ENCODE measurements at regions not wholly inside any gene's neighbourhood (a gene's known extent, or its start where the extent isn't known, plus 50 kb on each side); places are given as distances from the start of the nearest gene placed in this dataset.
A peak's percentile ranks its signal among the peaks of the same experiment; 100 is the strongest.

DNA sequence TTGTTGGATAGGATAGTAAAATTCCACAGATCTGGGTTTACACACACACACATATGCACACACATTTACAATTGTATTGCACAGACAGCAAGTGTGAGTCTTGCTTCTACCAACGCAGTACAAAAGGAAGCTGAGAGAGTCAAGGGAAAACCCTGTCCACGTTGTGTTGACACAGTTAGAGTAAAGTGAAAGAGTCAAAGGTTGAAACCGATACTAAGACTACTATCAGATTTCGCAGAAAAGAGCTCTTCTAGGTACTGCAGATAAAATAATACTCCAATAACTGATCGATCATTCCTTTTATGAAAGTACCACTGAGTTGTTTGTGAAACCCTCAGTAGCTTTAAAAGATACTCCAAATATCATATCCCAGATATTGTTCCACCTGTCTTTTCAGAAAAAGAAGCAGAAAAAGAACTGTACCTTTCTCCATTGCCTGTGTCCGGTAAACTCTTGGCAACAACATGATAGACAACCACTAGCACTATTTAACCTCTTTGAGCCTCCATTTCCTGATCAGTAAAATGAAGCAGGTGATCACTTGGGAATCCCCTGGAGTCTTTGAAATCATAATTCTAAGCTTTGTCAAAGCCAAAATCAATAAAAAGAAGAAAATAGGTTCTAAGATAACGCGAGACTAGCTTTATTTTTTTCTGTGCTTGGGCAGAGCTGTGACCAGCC, 224.6 kb upstream of the FOXN3 start:
- peak; percentile 65 for DNase-seq (ENCODE audit: low read depth)
- no peak for TF ChIP-seq CTCF (IDR thresholded peaks at IDR 0.05; ENCODE audit: low read depth, low read length, missing control alignments)
- H3K4me3 ChIP-seq (ENCODE audit: low read depth, low read length) = peak overlapping the region; percentile 31; the same call in 1 of the 2 replicates

- DNase-seq (ENCODE audit: low read depth) = no peak
- H3K4me3 ChIP-seq (ENCODE audit: low read depth, low read length) = no peak overlapping the region
- no peak for TF ChIP-seq CTCF (IDR thresholded peaks at IDR 0.05; ENCODE audit: low read depth, low read length, missing control alignments)
Measured at GRCh38 chr14:89640141-89640540, 223.1 kb upstream of the FOXN3 start.

DNA sequence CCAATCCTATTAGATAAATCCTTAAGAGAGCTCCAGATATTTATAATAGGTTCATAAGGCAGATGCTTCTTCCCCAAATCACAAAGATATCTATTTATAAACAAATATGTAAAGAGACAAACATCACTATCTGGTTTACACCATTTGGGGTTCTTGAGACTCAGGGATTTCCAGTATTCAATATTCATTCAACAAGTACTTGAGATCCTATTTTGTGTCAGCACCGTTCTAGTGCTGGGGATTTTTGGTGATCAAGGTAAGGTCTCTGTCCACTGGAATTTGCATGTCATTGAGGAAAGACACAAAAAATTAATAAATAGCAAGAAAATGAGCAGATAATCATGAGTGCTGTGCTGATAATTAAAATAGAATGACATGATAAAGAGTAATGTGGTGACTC, 222.7 kb upstream of the FOXN3 start:
- DNase-seq (ENCODE audit: low read depth) = no peak
- no peak for TF ChIP-seq CTCF (IDR thresholded peaks at IDR 0.05; ENCODE audit: low read depth, low read length, missing control alignments)

GRCh38 chr14:89638891-89639290, 221.9 kb upstream of the FOXN3 start:
- no peak for DNase-seq (ENCODE audit: low read depth)
- H3K4me3 ChIP-seq (ENCODE audit: low read depth, low read length) = no peak overlapping the region
- no peak for TF ChIP-seq CTCF (IDR thresholded peaks at IDR 0.05; ENCODE audit: low read depth, low read length, missing control alignments)

More for the DNA sequence above, 222.7 kb upstream of the FOXN3 start:
- H3K4me3 ChIP-seq (ENCODE audit: low read depth, low read length) = no peak overlapping the region

- no peak overlapping the region for H3K4me3 ChIP-seq (ENCODE audit: low read depth, low read length)
- TF ChIP-seq CTCF (IDR thresholded peaks at IDR 0.05; ENCODE audit: low read depth, low read length, missing control alignments) = no peak
- no peak for DNase-seq (ENCODE audit: low read depth)
Measured at GRCh38 chr14:89637581-89637980, 220.5 kb upstream of the FOXN3 start.

GRCh38 chr14:89635615-89636014, 218.6 kb upstream of the FOXN3 start:
- DNase-seq (ENCODE audit: low read depth) = no peak
- TF ChIP-seq CTCF (IDR thresholded peaks at IDR 0.05; ENCODE audit: low read depth, low read length, missing control alignments) = no peak

GRCh38 chr14:89634037-89634436, 217.0 kb upstream of the FOXN3 start:
- H3K4me3 ChIP-seq (ENCODE audit: low read depth, low read length) = no peak overlapping the region
- DNase-seq (ENCODE audit: low read depth) = no peak
- no peak for TF ChIP-seq CTCF (IDR thresholded peaks at IDR 0.05; ENCODE audit: low read depth, low read length, missing control alignments)

More at GRCh38 chr14:89635615-89636014, 218.6 kb upstream of the FOXN3 start:
- no peak overlapping the region for H3K4me3 ChIP-seq (ENCODE audit: low read depth, low read length)

Measured in GM12864 (cell line).